ENCODE measurements at regions not wholly inside any gene's neighbourhood (a gene's known extent, or its start where the extent isn't known, plus 50 kb on each side); places are given as distances from the start of the nearest gene placed in this dataset.
A peak's percentile ranks its signal among the peaks of the same experiment; 100 is the strongest.
"Not testable (repeated sequence)": the region's sequence is repeated elsewhere in the genome, so short reads cannot be mapped to it uniquely, and the experiment has no call there.

DNA sequence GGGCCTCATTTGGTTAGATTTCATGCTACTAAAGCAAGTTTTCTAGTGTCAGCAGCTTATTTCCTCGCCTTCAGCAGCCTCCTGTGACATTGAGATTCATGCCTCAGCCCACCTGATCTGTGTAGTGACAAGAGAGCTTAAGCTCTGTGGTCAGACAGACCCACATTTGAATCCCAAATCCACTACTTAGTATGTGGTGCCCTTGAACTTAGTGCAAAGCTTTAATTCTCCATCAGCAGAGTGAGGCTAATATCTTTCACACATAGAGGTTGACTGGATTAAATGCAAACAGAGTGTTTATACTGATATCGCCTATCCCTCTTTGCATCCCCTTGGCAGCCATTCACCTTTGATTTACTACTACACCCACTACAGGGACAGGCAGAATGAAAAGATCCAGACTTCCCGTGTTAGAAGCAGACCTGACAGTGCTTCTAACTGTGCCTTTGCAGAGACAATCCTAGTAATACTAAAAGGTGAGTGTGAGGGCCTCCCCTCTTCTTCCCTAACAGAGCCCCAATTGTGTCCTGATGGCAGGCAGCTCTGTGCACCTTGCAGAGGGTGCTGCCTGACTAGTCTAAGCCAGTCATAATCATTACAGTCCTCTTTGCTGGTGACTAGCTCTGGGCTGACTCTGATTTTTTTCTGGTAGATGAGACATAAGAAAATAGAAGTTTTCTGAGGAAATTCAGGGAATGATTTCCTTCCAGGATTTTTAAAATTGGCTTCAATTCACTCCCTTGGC is 264.0 kb downstream of the CTH start:
- DNase-seq: no peak

DNA sequence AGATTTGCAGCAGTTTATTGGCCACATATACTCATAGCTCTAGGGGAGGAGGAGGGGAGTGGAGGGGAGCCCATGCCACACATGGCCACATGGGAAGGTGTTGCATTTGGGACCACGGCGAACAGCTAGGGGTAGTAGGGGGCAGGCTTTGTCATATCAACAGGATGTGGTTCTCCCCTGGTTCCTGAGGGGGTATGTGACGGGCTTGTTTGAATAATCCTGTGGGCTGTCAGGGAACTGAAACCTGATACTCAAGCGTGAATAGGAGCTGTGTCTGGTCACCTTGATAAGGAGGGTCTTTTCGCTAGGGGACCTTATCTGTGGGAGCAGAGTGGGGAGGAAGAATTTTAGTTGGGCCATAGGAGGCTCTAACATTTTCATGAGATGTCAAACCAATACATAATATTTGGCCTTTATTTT is 264.7 kb downstream of the CTH start:
- no peak for DNase-seq

DNA sequence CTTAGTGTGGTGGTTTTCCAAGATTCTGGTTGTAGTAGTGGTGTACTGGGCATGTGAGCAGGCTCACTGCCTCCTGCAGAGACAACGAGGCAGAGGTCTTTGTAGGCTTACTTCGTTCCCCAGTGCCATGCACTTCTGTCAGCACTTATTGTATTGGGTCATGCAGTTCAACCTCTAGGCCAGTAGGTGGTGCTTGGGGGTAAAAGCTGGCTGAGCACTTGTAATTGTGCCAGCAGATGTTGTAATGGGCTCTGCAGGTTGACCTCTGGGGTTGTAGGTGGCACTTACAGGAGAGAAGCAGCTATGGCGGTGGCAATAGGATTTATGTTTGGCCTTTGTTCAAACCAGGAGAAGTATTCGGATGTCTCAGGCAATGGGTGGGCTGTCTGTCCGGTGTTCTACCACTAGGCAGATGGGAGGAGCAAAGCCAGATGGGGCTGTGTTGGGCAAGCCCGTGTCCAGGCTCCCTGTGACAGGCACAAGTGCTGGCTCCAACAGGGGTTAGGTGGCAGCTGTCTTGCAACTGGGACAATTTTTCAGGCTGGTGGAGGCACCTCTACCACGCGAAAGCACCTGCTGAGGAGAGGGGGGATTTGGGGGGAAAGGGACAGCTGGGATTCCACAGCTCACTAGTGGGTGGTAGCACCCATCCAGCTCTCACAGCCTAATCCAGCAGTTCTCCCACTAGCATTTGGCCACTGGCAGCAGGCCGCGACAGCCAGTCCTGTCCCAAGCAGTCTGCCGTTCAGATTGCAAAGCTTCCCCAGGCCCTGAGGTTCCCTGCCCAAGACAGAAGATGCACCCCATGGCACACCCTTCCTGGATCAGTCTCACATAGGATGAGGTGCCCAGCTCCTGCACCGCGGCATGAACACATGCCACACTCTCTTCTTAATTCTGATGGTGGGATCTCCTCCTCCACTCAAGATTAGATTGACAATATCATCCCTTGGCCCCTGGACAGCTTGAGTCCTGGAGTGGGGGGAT is 274.5 kb downstream of the CTH start:
- DNase-seq: peak; percentile 88

DNA sequence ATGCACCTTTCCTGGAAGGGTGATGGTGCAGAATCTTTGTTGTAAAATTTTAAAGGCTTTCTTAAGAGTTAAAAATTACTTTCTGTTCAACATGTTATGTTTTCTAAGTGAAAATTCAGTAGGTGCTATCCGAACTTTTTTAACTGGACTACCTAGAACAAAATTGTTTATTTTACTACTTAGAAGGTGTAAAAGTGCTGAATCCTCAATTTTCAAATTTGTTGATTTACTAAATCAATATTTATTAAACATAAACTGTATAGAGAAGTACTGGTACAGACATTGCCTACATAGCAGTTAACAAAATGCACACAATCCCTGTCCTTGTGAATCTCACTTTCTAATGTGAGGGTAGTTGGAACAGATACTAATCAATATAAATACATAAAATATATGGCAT is 277.5 kb downstream of the CTH start:
- DNase-seq: no peak

DNA sequence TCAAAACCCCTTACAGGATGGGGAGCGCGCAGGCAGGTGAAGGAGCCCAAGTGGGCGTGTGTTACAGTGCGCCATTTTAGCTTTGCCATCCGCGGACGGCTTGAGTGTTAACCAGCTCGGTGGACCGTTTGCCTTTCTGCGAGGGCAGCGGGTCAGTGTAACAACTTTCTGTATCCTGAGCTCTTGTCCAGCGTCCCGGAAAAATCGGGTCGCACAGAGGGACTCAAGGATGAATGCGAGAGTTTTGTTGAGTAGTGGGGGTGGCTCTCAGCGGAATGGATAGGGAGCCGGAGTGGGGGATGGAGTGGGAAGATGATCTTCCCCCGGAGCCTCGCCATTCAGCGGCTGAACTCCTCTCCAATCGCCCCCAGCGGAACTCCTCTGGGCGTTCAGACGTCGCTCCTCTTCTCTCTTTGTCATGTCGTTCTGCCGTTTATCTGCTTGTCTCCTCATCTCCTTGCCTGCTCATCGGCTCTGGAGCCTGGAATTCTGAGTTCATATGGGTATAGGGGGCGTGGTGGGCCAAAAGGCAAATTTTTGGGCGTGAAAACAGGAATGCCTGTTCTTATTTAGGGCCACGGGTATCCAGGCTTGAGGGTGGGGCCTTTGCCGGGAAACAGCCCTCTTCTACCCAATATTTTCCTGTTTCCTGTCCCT is 295.4 kb downstream of the CTH start:
- DNase-seq: no peak

DNA sequence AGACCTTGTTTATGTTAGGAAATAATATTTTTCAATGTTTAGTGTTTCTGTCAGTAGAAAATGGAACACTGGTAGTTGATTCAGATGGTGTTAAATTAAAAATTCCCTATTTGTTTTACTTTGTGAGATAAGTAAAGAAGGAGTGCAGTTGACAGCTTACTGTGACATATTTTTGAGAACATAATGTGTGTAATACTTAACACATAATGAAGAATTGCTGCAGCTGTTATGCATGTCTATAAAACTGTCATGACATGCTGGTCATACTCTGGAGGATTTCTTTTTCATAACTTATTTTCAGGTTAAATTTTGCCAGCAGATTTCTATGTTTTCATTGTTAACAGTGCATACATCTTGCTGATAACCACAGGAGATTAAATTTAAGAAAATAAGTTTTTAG is 296.1 kb downstream of the CTH start:
- no peak for DNase-seq

DNA sequence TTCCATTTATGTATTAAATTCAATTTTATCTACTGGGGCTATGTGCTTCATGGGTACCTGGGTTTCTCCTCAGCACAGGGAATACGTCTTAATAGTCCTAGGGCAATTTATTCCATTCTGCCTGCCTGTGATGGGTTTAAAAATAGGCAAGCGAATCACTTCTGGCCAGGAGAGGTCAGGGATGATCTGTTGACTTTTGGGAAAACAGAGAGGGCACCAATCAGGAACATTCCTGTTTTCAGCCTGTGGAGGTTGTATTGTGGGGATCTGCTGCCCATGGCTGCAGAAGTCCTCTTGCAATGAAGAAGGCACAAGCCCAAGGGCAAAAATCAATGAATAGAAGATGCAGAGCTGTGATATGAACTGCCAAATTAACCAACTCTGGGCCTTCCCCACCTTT is 303.1 kb downstream of the CTH start:
- DNase-seq: no peak

DNA sequence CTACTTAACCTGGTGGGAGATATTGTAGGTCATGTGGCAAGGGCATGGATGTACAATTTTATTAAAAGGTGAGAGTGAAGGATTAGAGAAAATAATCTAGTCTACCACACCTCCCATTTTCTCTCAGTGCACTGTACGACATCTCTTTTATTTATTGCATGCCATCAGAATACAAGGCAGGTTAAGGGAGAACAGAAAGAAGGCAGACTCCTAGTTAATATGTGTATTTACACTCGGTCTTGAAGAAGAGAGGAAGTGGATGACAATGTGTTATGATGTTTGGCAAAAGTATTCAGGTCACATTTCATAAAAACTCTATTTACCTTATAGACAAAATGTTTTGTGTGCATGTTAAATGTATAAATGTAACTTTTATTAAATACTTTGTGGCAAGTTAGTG is 306.1 kb downstream of the CTH start:
- DNase-seq: peak; percentile 20

DNA sequence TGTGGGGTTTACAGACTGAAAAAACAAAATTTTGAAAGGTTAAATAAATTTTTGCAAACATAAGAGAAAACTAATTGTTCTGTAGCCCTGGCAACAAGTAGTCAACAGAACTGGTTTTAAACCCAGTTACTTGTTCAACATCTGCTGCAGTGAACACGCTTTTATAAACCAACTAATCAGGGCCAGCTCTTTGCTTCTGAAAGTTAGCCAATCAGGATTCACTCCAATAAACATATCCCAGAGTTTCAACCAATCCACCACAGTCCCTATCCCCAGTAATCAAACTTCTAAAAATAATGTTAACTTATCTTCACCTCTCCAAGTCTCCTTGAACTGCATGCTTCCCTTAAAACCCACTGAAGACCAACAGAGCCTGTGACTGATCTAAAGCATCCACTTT is 306.6 kb downstream of the CTH start:
- DNase-seq: no peak

DNA sequence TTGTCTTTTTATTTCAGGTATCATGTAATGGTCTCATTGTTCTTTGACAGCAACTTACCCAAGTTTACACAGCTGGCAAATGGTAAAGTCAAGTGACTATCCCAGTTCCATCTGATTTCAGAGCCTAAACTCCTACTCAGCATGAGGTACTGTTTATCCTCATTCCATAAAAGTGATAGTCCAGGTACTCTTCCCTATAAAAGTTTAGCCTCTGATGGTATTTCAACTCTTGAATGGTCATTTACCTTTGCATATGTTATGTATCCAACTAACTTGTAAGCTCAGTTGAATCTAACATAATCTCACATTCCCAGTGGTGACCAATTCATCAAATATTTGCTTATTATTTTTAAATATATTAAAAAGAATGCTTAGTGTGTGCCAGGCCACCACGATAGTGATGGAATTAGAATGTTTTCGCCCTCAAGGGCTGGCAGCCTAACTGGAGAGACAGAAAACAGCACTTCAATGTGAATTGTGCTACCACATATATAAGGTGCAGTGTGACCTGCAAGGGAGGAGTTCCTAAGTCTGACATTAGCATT is 307.1 kb downstream of the CTH start:
- peak; percentile 84 for DNase-seq

DNA sequence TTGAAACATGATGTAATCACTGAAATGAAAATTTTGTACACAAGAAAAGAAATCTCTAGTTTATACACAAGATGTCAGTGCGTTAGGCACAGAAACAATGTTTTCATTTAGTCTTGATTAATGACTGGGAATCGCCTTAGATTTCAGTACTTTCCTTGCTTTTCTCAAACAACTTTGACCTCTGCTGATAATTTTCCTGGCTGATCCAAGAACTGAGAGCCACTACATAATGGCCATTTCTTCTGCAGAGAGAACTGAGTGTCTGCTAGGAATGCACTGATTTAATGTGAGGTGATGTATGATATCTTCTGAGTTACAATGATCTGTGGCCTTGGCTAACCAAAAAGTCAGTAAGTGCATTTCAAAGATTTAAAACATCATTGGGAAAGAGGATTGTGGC is 308.1 kb downstream of the CTH start:
- no peak for DNase-seq

DNA sequence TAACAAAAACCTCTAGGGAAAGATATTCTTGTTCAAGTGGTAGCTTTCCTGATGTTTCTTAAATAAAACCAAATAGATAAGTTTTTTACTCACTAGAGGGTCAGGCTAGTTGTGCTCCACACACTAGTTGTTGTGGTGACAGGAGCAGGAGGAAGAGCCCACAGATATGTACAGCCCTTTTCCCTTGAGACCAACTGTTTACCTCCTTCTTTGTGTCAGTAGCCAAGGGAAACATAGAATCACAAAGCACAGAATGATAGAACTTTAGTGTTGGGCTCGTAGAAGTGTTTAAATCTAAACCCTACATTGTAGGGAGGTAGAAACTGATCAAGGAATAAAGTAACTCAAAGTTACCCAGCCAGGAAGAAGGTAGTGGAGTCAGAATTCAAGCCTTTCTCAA is 309.0 kb downstream of the CTH start:
- no peak for DNase-seq

DNA sequence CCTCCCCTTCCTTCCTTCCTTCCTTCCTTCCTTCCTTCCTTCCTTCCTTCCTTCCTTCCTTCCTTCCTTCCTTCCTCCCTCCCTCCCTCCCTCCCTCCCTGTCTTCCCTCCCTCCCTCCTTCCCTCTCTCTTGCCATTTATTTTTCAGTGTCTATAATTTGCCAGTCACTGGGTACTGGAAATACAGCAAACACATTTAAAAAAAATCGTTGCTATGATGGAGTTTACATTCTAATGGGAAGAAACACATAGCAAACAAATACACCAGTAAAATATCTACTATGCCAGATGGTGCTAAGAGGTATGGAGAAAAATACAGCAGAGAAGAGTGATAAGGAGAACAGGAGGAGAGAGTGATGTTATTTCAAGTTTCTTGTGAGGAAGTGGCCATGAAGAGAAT is 309.5 kb downstream of the CTH start:
- DNase-seq: no peak

DNA sequence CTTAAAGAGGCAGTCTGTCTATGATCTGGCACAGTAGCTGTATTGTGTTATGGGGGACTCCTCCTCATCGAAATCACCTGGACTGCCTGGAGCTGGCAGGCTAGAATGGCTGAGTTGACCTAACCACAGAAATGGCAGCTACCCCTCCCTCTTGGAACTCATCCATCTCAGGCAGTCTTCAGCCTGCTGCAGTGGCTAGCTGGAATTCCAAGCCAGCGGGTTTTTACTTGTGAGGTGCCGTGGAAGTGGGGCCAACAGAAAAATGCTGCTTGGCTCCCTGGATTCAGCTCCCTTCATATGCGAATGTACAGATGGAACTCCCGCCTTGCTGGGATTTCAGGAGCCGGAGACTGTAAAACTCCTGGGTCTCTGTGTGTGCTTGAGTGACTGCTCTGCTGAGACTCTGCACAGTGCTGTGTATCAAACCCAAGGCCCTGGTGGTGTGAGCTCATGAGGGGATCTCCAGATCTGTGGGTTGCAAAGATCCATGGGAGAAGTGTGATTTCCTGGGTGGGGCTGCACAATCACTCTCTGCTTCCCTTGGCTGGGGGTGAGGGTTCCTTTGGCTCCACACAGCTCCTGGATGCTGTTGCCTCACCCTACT is 316.9 kb downstream of the CTH start:
- DNase-seq: no peak

DNA sequence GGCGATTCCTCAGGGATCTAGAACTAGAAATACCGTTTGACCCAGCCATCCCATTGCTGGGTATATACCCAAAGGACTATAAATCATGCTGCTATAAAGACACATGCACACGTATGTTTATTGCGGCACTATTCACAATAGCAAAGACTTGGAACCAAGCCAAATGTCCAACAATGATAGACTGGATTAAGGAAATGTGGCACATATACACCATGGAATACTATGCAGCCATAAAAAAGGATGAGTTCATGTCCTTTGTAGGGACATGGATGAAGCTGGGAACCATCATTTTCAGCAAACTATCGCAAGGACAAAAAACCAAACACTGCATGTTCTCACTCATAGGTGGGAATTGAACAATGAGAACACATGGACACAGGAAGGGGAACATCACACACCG is 311.1 kb downstream of the PTGER3 start:
- not testable (repeated sequence) for DNase-seq

DNA sequence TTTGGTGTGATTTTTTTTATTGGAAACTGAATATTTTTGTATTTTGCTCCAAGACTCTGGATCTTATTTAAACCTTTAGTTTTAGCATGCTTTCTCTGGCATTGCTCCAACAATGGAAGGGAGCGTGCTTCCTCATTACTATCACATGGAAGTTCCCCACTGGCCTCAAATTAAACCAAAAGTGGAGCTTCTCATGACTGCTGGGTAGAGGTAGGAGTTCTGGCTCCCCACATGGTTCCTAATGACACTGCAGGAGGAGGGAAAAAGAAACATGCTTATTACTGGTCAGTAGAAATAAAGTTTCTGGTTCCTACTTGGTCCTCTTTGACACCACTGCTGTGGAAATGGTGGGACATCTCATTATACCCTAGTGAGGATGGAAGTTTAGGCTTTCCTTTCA is 310.5 kb downstream of the PTGER3 start:
- DNase-seq: no peak

DNA sequence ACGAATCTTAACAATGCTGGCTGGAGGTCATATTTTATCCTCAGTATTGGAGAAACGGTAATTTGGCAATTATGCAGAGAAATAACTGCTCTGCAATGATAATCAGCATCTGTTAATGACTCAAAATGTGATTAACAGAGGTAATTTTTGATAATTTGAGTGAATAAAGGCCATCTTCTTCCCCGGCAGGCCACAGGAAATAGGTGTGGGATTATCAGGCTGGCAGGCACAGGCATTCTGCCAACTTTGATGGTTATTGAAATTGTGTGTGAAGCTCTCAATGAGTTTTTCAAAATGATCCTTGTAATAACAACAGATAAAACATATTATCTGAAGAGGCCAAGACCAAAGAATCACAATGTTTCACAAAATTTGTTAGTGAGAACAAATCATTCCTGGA is 309.0 kb downstream of the PTGER3 start:
- DNase-seq: no peak

DNA sequence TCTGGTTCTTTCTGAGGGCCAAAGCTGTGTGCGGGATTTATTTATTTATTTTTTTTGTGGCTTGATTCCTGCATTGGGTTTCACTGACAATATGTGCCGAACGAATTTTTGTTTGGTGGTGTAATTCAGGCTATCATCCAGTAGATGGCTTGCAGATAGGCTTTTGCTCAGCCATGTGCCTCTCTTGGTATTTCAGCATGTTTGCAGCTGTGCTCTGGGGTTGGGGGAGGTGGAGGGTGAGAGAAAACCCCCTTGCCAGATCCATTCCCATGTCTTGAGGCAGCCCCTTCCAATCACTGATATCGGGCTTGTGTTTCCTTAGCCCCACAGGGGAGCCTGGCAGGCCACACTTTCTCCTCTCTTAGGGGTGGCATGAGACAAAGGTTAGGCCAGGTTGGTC is 302.4 kb downstream of the PTGER3 start:
- DNase-seq: no peak

DNA sequence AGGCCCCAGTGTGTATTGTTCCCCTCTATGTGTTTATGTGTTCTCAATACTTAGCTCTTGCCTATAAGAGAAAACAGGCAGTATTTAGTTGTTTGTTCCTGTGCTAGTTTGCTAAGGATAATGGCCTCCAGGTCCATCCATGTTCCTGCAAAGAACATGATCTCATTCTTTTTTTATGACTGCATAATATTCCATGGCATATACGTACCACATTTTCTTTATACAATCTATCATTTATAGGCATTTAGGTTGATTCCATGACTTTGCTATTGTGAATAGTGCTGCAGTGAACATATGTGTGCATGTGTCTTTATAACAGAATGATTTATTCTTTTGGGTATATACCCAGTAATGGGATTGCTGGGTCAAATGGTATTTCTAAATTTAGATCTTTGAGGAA is 301.6 kb downstream of the PTGER3 start:
- DNase-seq: not testable (repeated sequence)

DNA sequence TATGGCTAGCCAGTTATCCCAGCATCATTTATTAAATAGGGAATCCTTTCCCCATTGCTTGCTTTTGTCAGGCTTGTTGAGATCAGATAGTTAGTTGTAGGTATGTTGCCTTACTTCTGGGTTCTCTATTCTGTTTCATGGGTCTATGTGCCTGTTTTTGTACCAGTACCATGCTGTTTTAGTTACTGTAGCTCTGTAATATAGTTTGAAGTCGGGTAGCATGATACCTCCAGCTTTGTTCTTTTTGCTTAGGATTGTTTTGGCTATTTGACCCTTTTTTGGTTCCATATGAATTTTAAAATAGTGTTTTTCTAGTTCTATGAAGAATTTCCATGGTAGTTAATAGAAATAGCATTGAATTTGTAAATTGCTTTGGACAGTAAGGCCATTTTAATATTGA is 300.5 kb downstream of the PTGER3 start:
- DNase-seq: not testable (repeated sequence)

DNA sequence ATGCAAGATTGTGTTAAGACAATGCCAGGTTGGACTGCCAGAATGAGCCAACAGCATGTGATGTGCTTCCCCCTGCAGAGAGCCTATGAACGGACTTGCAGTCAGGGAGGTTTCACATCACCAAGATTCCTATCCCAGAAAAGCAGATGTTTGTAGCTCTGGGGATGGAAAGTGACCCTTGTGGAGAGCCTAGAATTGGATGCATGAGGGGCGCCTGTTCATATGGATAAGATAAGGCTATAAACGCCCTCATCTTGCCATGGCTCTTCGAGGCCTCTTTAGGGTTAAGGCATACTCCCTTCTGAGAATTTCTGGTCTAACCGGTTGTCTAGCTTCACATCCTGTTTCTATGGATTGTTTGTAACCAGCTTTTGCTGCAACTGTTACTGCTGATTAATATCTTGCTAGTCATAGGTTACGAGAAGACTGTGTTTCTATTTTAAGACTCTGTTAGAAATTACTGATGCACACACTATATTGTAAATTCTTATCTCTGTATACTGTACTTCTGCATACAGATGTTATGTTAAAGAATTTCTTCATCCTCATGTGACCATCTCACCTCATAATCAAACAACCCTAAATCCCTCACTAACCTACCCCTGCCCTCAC is 295.8 kb downstream of the PTGER3 start:
- DNase-seq: peak; percentile 34

DNA sequence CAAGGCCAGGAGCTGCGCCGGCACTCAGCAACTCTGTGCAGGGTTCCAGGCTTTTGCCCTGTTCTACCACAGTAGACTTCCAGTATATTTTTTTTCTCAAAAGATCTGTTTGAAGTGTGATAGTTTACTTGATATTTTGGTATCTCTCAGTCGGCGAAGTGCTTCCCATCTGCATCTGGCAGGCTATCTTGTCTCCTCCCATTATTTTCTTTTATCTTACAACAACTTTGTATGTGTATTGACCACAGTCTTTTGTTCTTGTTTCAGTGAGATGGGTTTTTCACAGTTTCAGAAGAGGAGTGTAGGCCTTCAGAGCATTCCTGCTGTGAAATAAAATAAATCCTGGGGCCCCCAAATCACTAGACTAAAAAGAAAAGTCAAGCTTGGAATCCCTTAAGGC is 292.9 kb downstream of the PTGER3 start:
- DNase-seq: no peak
